HG03432 (cell line): ENCODE measurements at regions not wholly inside any gene's neighbourhood (a gene's known extent, or its start where the extent isn't known, plus 50 kb on each side); places are given as distances from the start of the nearest gene placed in this dataset.

Source experiments
- ATAC-seq: cut with Tn5 transposase; IDR thresholded peaks from one replicate; pipeline ENCODE4 v1.9.1; 2021; ENCODE audit warnings: mild to moderate bottlenecking, moderate library complexity; ENCODE audit not compliant: unreplicated experiment

DNA sequence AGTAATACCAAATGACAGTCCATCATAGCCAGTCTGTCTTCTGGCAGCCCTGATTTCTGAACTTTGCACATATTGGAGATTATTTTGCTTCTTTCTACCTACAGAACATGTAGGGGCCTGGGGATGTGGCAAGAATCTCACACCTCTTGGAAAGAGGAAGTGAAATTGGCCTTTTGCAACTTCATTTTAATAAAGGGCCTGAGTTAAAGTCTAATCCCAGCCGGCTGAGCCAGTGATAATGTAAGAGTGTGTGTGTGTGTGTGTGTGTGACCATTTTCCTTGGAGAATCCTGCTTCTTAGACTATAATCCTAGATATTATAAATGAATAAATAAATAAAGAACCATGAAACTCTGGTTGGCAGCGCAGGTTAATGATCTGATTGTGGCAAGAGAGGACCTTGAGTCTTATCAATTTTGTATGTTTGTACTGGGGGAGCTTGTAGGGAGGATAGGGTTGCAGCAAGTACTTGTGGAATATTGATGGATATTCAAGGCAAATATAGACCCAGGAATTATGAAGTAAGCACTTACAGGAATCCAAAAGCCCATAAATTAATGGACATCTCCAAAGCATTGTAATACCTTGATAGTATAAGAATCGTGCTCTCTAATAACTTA is 233.2 kb upstream of the AMIGO2 start:
- peak; percentile 93 for ATAC-seq

DNA sequence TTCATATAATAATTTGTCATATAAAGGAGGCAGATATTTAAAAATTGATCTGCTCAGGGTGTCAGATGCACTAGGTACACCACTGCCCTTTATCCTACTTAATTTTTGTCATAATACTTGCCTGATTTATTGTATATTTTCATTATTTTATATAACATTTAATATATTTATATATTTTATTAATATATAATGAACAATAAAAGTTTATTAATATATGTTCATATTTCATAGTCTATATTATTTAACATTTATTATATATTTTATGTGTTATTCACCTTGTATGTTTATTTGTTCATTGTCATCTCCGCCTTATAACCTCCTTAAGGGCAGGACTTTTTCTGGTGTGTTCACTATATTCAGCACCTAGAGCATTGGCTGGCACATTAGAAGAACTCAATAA is 232.4 kb upstream of the AMIGO2 start:
- no peak for ATAC-seq

GRCh38 chr12:47311568-47311967 is 231.8 kb upstream of the AMIGO2 start:
- no peak for ATAC-seq

GRCh38 chr12:47311010-47311409 is 231.3 kb upstream of the AMIGO2 start:
- ATAC-seq = no peak

GRCh38 chr12:47308672-47309071 is 228.9 kb upstream of the AMIGO2 start:
- no peak for ATAC-seq

GRCh38 chr12:47307680-47308399 is 228.1 kb upstream of the AMIGO2 start:
- ATAC-seq = peak; percentile 87

DNA sequence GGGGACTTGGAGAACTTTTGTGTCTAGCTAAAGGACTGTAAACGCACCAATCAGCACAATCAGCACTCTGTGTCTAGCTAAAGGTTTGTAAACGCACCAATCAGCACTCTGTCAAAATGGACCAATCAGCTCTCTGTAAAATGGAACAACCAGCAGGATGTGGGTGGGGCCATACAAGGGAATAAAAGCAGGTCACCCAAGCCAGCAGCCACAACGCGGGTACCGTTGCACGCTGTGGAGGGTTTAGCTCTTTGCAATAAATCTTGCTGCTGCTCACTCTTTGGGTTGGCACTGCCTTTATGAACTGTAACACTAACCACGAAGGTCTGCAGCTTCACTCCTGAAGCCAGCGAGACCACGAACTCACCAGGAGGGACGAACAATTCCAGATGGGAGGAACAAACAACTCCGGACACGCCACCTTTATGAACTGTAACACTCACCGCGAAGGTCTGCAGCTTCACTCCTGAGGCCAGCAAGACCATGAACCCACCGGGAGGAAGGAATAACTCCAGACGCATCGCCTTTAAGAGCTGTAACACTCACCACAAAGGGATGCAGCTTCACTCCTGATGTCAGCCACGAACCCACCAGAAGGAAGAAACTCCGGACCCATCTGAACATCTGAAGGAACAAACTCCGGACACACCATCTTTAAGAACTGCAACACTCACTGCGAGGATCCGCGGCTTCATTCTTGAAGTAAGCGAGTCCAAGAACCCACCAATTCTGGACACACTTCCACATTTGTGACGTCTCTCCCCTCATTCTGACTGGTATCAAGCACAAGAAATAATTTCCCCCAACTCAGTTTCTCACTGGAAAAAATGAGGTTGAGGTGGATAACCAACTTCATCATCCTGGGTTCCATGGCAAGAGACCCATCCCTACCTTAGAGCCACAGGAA is 227.3 kb upstream of the AMIGO2 start:
- ATAC-seq = peak; percentile 35

GRCh38 chr12:47306130-47306529 is 226.4 kb upstream of the AMIGO2 start:
- ATAC-seq = no peak

DNA sequence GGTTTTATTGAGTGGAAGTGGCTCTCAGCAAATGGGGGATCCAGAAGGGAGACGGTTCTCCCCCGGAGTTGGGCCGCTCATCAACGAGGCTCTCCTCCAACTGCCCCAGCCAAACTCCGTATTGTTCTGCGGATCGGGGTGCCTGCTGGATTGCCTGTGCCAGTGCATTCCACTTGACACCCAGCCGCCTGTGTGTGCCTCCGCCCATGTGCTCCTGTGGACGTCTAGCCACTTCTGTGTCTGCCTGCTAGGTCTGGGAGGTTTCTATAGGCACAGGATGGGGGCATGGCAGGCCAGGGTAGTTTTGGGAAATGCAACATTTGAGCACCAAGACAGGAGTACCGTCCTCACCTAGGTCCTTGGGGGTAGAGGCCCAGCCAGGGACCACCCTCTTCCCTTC is 225.7 kb upstream of the AMIGO2 start:
- no peak for ATAC-seq

- ATAC-seq = no peak
Observed at GRCh38 chr12:47303995-47304560, 224.3 kb upstream of the AMIGO2 start.

- ATAC-seq = no peak
Observed at GRCh38 chr12:47303207-47303606, 223.4 kb upstream of the AMIGO2 start.

DNA sequence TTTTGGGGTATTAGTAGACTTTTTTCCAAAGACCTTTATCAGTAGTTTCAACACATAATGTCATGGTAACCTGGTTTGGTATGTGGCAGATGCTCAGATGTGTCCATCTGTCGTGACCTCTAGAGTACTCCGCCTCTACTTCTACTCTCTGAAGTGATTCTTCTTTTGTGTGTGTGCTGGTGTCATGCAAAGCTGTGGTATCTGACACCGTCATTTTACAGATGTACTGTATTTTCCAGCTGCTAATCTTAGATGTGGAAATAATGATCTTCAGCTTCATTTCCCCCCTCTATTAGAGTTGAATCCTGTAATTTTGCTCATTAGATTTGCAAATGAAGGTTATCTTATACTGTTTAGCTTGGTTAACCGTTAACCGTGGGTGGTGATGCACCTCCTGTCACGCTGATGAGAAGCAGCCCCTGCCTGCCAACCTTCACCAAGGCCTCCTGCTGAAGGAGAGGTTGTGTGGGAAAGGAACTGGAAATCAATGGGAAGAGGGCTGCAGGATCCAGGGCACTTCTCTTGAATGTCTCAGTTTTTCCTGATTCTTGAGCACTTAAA is 222.4 kb upstream of the AMIGO2 start:
- ATAC-seq = peak; percentile 73

- ATAC-seq = no peak
Observed at GRCh38 chr12:47299586-47299985, 219.8 kb upstream of the AMIGO2 start.

DNA sequence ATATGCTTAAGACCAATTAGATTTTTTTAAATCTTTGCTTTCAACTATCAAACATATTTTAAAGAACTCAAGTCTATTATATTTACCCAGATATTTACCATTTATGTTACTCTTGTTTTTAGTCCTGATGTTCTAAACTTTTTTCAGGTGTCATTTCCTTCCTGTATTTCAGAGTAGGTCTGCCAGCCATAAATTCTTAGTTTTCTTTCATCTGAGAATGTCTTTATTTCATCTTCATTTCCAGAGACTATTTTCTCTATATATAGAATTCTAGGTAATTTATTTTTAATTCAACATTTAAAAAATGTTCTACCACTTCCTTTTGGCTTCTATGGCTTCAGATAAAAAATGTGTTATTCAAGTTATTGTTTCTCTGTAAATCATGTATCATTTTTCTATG is 218.2 kb upstream of the AMIGO2 start:
- ATAC-seq = no peak

- no peak for ATAC-seq
Observed at GRCh38 chr12:47296828-47297227, 217.1 kb upstream of the AMIGO2 start.

DNA sequence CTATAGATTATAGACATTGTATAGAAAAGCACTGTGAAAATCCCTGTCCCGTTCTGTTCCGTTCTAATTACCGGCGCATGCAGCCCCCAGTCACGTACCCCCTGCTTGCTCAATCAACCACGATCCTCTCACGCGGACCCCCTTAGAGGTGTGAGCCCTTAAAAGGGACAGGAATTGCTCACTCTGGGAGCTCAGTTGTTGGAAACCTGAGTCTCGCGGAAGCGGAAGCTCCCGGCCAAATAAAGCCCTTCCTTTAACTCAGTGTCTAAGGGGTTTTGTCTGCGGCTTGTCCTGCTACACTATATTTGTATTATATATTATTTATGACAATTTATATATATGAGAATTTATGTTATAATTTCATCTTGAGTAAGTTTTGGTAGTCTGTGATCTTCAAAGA is 213.6 kb upstream of the AMIGO2 start:
- ATAC-seq = no peak

GRCh38 chr12:47286676-47287075 is 206.9 kb upstream of the AMIGO2 start:
- no peak for ATAC-seq
